ENCODE measurements at regions not wholly inside any gene's neighbourhood (a gene's known extent, or its start where the extent isn't known, plus 50 kb on each side); places are given as distances from the start of the nearest gene placed in this dataset.
"Not testable (repeated sequence)": the region's sequence is repeated elsewhere in the genome, so short reads cannot be mapped to it uniquely, and the experiment has no call there.

DNA sequence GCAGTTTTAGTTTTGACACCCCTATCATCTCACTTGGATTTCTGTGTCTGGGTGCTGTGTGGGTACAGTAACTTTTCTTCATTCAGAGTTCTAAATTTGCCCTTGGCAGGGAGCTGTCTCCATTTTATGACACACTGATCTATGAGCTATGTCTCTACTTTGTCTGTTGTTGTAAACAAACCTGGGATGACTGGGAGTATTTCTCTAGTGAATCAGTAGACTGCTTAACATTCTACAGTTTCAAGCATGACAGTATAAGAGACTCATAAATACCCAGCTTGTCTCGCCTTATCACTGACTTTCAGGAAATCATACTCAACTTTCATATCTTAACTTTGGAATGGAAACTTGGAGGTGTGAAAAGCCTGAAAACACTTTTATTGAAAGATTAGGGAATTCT lies 212.1 kb upstream of the NUDT12 start:
- POLR2A ChIA-PET = no interaction called here
- Mint-ChIP-seq H3K36me3 (peaks cover 0 to 3% (median 0%) of the 10 kb centered on the region in 3 donors), H3K4me1 (no peaks in the 10 kb centered on the region), H3K27me3 (no peaks in the 10 kb centered on the region), H3K4me3 (no peak overlapping the region), H3K9me3 (peaks cover 0 to 27% (median 5%) of the 10 kb centered on the region in 9 donors), H3K27ac (no peak overlapping the region)
- ATAC-seq = no peak
- no peak for DNase-seq

DNA sequence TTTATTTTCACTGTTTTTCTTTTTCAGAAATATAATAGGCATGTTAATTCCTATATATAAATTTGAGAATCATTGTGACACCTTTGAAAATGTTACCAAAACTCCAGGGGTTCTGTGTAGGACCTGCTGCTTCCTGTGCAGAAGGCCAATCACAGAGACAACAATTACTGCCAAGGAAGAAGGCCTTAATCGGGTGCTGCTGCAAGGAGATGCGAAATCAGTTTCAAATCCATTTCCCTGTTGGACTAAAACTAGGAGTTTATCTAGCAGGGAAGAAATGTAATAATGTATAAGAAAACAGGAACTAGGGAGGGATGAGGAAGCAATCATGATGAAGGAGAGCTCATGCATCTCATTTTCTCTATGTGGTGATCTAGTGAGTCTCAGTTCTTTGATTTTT lies 209.7 kb upstream of the NUDT12 start:
- Mint-ChIP-seq H3K4me3 (no peak overlapping the region), H3K27ac (no peak overlapping the region), H3K36me3 (no peaks in the 10 kb centered on the region), H3K4me1 (no peaks in the 10 kb centered on the region), H3K9me3 (peaks cover 0 to 30% (median 2%) of the 10 kb centered on the region in 9 donors), H3K27me3 (no peaks in the 10 kb centered on the region)
- POLR2A ChIA-PET = no interaction called here
- DNase-seq (no peak), ATAC-seq (no peak)

- Mint-ChIP-seq H3K4me1 (peaks cover 0 to 2% (median 0%) of the 10 kb centered on the region in 4 donors), H3K4me3 (no peak overlapping the region), H3K36me3 (no peaks in the 10 kb centered on the region), H3K9me3 (peaks cover 0 to 10% (median 0%) of the 10 kb centered on the region in 9 donors), H3K27me3 (no peaks in the 10 kb centered on the region), H3K27ac (no peak overlapping the region)
- ATAC-seq (no peak), DNase-seq (peak in 1 of 10 donors; percentile 55)
- POLR2A ChIA-PET = no interaction called here
Measured at GRCh38 chr5:103764403-103764802, 201.8 kb upstream of the NUDT12 start.

- Mint-ChIP-seq H3K27me3 (no peaks in the 10 kb centered on the region), H3K27ac (no peak overlapping the region), H3K36me3 (no peaks in the 10 kb centered on the region), H3K4me1 (no peaks in the 10 kb centered on the region), H3K9me3 (peaks cover 0 to 6% (median 0%) of the 10 kb centered on the region in 9 donors), H3K4me3 (no peak overlapping the region)
- ATAC-seq (no peak), DNase-seq (no peak)
- POLR2A ChIA-PET = no interaction called here
Measured at GRCh38 chr5:103758996-103759395, 196.4 kb upstream of the NUDT12 start.

GRCh38 chr5:103755974-103756373 lies 193.4 kb upstream of the NUDT12 start:
- no peaks in the 10 kb centered on the region for H3K4me1 Mint-ChIP-seq
- H3K27ac Mint-ChIP-seq = no peak overlapping the region
- POLR2A ChIA-PET = no interaction called here
- H3K36me3 Mint-ChIP-seq = no peaks in the 10 kb centered on the region
- no peak overlapping the region for H3K4me3 Mint-ChIP-seq
- ATAC-seq (no peak), DNase-seq (no peak)
- peaks cover 0 to 3% (median 0%) of the 10 kb centered on the region in 5 donors for H3K27me3 Mint-ChIP-seq
- H3K9me3 Mint-ChIP-seq = peaks cover 0 to 9% (median 2%) of the 10 kb centered on the region in 9 donors

GRCh38 chr5:103745353-103746065 lies 182.9 kb upstream of the NUDT12 start:
- Mint-ChIP-seq H3K4me3 (no peak overlapping the region), H3K4me1 (no peaks in the 10 kb centered on the region), H3K27ac (no peak overlapping the region), H3K36me3 (no peaks in the 10 kb centered on the region), H3K9me3 (peaks cover 0 to 12% (median 0%) of the 10 kb centered on the region in 9 donors), H3K27me3 (no peaks in the 10 kb centered on the region)
- ATAC-seq = no peak
- POLR2A ChIA-PET = no interaction called here
- no peak for DNase-seq

- Mint-ChIP-seq H3K27ac (no peak overlapping the region), H3K36me3 (no peaks in the 10 kb centered on the region), H3K27me3 (no peaks in the 10 kb centered on the region), H3K4me3 (no peak overlapping the region), H3K9me3 (peaks cover 0 to 12% (median 0%) of the 10 kb centered on the region in 9 donors), H3K4me1 (no peaks in the 10 kb centered on the region)
- ATAC-seq = no peak
- DNase-seq = no peak
- POLR2A ChIA-PET = no interaction called here
Measured at GRCh38 chr5:103744159-103744558, 181.6 kb upstream of the NUDT12 start.

GRCh38 chr5:103743421-103743820 lies 180.8 kb upstream of the NUDT12 start:
- no peaks in the 10 kb centered on the region for H3K4me1 Mint-ChIP-seq
- H3K27ac Mint-ChIP-seq = no peak overlapping the region
- DNase-seq = no peak
- H3K9me3 Mint-ChIP-seq = peaks cover 0 to 12% (median 0%) of the 10 kb centered on the region in 9 donors
- POLR2A ChIA-PET = no interaction called here
- no peak for ATAC-seq
- H3K36me3 Mint-ChIP-seq = no peaks in the 10 kb centered on the region
- H3K4me3 Mint-ChIP-seq = no peak overlapping the region
- no peaks in the 10 kb centered on the region for H3K27me3 Mint-ChIP-seq

DNA sequence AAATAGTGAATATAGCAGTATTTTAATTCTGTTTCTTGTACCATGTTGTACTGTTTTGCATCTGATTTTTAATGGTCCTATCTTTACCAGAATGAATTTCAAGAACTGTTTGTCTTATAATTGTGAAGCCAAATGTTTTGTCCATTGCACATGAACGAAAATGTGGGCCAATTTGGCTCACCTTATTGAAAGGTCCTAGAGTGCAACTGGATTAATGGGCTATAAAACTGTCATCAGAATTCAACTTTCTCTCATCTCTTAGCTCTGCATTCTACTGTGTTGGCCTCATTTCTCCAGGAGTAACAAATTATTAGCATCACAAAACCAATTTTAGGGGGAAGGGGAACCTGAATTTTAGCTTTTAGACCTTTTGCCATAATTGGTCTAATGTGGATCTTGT lies 179.4 kb upstream of the NUDT12 start:
- peaks cover 0 to 11% (median 0%) of the 10 kb centered on the region in 9 donors for H3K9me3 Mint-ChIP-seq
- DNase-seq (no peak), ATAC-seq (no peak)
- no peak overlapping the region for H3K27ac Mint-ChIP-seq
- POLR2A ChIA-PET = no interaction called here
- no peaks in the 10 kb centered on the region for H3K27me3 Mint-ChIP-seq
- H3K4me1 Mint-ChIP-seq = no peaks in the 10 kb centered on the region
- H3K36me3 Mint-ChIP-seq = no peaks in the 10 kb centered on the region
- no peak overlapping the region for H3K4me3 Mint-ChIP-seq

- H3K36me3 Mint-ChIP-seq, H3K4me1 Mint-ChIP-seq, H3K4me3 Mint-ChIP-seq, ATAC-seq, H3K27ac Mint-ChIP-seq, POLR2A ChIA-PET, DNase-seq, H3K27me3 Mint-ChIP-seq: not testable (repeated sequence)
- H3K9me3 Mint-ChIP-seq = peaks cover 0 to 11% (median 0%) of the 10 kb centered on the region in 9 donors
Measured at GRCh38 chr5:103736343-103736742, 173.8 kb upstream of the NUDT12 start.

DNA sequence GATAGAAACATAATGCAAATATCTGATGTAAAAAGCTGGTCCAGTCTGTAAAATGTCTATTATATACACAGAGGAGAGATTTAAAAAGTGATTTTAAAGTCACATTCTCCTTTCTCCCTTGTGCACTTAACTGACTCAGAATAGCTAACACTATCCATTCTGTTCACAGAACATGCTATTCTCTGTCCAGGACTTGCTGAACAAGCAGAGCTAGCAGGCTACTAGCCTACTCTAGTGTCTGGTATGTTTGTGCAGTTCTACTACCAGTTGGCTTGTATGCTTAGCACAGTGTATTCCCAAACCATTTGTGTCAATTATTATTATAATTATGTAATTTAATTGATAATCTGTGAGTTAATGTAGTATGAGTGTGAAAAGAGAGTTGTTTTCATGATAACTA lies 161.7 kb upstream of the NUDT12 start:
- no peak overlapping the region for H3K27ac Mint-ChIP-seq
- no peaks in the 10 kb centered on the region for H3K27me3 Mint-ChIP-seq
- no peaks in the 10 kb centered on the region for H3K4me1 Mint-ChIP-seq
- peaks cover 0 to 27% (median 17%) of the 10 kb centered on the region in 9 donors for H3K9me3 Mint-ChIP-seq
- no peak for DNase-seq
- ATAC-seq = no peak
- H3K4me3 Mint-ChIP-seq = no peak overlapping the region
- peaks cover 0 to 6% (median 0%) of the 10 kb centered on the region in 3 donors for H3K36me3 Mint-ChIP-seq
- POLR2A ChIA-PET = no interaction called here

DNA sequence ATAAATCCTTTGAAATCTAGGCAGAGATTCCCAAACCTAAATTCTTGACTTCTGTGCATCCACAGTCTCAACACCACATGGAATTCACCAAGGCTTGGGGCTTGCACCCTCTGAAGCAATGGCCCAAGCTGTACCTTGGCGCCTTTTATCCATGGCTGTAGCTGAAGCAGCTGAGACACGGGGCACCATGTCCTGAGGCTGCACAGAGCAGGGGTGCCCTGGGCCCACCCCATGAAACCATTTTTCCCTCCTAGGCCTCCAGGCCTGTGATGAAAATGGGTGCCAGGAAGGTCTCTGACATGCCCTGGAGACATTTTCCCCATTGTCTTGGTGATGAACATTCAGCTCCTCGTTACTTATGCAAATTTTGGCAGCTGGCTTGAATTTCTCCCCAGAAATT lies 158.6 kb upstream of the NUDT12 start:
- H3K27ac Mint-ChIP-seq = no peak overlapping the region
- DNase-seq = no peak
- no peaks in the 10 kb centered on the region for H3K4me1 Mint-ChIP-seq
- POLR2A ChIA-PET = no interaction called here
- H3K4me3 Mint-ChIP-seq = no peak overlapping the region
- peaks cover 0 to 6% (median 0%) of the 10 kb centered on the region in 3 donors for H3K36me3 Mint-ChIP-seq
- H3K9me3 Mint-ChIP-seq = peaks cover 0 to 31% (median 17%) of the 10 kb centered on the region in 9 donors
- H3K27me3 Mint-ChIP-seq = no peaks in the 10 kb centered on the region
- no peak for ATAC-seq

DNA sequence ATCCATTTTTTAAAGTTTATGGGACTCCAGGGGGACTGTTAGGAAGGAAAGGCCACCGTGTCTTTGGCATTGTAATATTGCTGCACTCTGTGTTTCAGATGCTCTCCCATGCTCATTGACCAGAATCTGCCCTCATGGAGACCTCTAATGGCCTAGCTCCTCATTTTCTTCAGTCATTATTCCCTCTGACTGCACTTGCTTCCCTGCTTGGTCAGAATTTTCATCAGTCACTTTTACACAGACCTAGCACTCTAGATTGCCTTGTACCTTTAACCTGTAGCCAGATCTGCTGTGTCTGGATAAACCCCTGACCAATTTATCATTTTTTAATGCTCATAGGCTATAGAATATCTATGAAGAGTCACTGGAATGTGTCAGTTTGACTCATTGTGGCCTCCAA lies 155.5 kb upstream of the NUDT12 start:
- DNase-seq (no peak), ATAC-seq (no peak)
- Mint-ChIP-seq H3K27ac (no peak overlapping the region), H3K4me1 (no peaks in the 10 kb centered on the region), H3K36me3 (peaks cover 0 to 6% (median 0%) of the 10 kb centered on the region in 3 donors), H3K4me3 (no peak overlapping the region), H3K27me3 (no peaks in the 10 kb centered on the region), H3K9me3 (peaks cover 0 to 27% (median 15%) of the 10 kb centered on the region in 9 donors)
- POLR2A ChIA-PET = no interaction called here

DNA sequence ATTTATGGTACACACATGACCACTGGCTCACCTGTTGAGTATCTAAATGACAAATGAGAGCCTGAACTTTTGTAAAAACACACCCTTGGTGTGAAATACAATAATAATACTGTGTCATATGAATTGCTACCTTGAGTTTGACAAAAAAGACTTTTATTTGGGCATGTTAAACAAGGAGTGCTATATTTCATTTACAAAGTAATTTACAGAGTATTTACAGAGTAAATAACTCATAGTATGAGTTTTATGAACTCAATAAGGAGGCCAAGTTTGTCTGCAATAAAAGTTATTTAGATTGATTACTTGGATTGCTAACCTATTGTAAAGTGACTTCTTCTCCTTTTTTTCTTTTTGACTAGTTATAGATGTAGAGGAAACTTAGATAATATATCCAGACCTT lies 146.0 kb upstream of the NUDT12 start:
- Mint-ChIP-seq H3K4me3 (no peak overlapping the region), H3K9me3 (peaks cover 0 to 7% (median 0%) of the 10 kb centered on the region in 9 donors), H3K36me3 (no peaks in the 10 kb centered on the region), H3K27me3 (peaks cover 0 to 5% (median 0%) of the 10 kb centered on the region in 5 donors), H3K4me1 (no peaks in the 10 kb centered on the region), H3K27ac (no peak overlapping the region)
- DNase-seq (no peak), ATAC-seq (no peak)
- POLR2A ChIA-PET = no interaction called here

Measured in naive thymus-derived CD8-positive, alpha-beta T cell (primary cell).